ENCODE measurements at regions not wholly inside any gene's neighbourhood (a gene's known extent, or its start where the extent isn't known, plus 50 kb on each side); places are given as distances from the start of the nearest gene placed in this dataset.

- TF ChIP-seq PAX5 (IDR thresholded peaks at IDR 0.05; ENCODE audit: insufficient read depth, low read length, severe bottlenecking): no peak
- TF ChIP-seq POLR2AphosphoS5 (IDR thresholded peaks at IDR 0.05; ENCODE audit: low read depth, low read length): no peak
- TF ChIP-seq POLR2A (IDR thresholded peaks at IDR 0.05; ENCODE audit: low read depth, low read length): no peak
- TF ChIP-seq TAF1 (IDR thresholded peaks at IDR 0.05; ENCODE audit: low read depth, low read length): no peak
- TF ChIP-seq POU2F2 (IDR thresholded peaks at IDR 0.05; ENCODE audit: low read depth, low read length): no peak
- no peak for TF ChIP-seq SPI1 (IDR thresholded peaks at IDR 0.05; ENCODE audit: low read depth, low read length)
These were observed 153.5 kb downstream of the PCDH18 start for GRCh38 chr4:137378821-137379220.
